LNCaP clone FGC (cell line): ENCODE measurements at regions not wholly inside any gene's neighbourhood (a gene's known extent, or its start where the extent isn't known, plus 50 kb on each side); places are given as distances from the start of the nearest gene placed in this dataset.

Source experiments
- DNase-seq: peaks from one replicate; pipeline ENCODE4 v3.0.0-alpha.2; 2011; ENCODE audit warnings: low read depth
- H3K4me3 ChIP-seq: 2 replicates; pipeline ENCODE4 v1.5.1; 2011; ENCODE audit warnings: mild to moderate bottlenecking, low read depth, low read length, control low read depth
- TF ChIP-seq, protein P1 (sequence below): IDR thresholded peaks from 2 replicates; pipeline ENCODE4 v1.5.1; 2012; ENCODE audit warnings: mild to moderate bottlenecking; ENCODE audit not compliant: control insufficient read depth, insufficient read depth; ENCODE audit errors: extremely low read depth

DNA sequence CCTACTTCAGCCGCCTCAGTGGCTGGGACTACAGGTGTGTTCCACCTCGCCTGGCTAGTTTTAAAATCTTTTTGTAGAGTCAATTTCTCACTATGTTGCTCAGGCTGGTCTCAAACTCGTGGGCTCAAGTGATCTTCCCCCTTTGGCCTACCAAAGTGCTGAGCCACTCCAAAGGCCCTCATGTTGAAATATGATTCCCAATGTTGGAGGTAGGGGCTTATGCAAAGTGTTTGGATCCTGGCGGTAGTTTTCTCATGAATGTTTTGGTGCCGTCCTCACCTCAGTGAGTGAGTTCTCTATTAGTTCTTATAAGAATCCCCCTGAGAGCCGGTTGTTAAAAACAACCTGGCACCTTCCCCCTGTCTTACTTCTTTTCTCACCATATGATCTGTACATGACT lies 784.6 kb downstream of the TMTC2 start:
- H3K4me3 ChIP-seq = no peak overlapping the region
- no peak for DNase-seq
- TF ChIP-seq, protein P1, sequence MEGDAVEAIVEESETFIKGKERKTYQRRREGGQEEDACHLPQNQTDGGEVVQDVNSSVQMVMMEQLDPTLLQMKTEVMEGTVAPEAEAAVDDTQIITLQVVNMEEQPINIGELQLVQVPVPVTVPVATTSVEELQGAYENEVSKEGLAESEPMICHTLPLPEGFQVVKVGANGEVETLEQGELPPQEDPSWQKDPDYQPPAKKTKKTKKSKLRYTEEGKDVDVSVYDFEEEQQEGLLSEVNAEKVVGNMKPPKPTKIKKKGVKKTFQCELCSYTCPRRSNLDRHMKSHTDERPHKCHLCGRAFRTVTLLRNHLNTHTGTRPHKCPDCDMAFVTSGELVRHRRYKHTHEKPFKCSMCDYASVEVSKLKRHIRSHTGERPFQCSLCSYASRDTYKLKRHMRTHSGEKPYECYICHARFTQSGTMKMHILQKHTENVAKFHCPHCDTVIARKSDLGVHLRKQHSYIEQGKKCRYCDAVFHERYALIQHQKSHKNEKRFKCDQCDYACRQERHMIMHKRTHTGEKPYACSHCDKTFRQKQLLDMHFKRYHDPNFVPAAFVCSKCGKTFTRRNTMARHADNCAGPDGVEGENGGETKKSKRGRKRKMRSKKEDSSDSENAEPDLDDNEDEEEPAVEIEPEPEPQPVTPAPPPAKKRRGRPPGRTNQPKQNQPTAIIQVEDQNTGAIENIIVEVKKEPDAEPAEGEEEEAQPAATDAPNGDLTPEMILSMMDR = no peak

- H3K4me3 ChIP-seq = no peak overlapping the region
- DNase-seq = no peak
- TF ChIP-seq, protein P1 = no peak
These were observed 784.0 kb downstream of the TMTC2 start for GRCh38 chr12:83470749-83471148.

DNA sequence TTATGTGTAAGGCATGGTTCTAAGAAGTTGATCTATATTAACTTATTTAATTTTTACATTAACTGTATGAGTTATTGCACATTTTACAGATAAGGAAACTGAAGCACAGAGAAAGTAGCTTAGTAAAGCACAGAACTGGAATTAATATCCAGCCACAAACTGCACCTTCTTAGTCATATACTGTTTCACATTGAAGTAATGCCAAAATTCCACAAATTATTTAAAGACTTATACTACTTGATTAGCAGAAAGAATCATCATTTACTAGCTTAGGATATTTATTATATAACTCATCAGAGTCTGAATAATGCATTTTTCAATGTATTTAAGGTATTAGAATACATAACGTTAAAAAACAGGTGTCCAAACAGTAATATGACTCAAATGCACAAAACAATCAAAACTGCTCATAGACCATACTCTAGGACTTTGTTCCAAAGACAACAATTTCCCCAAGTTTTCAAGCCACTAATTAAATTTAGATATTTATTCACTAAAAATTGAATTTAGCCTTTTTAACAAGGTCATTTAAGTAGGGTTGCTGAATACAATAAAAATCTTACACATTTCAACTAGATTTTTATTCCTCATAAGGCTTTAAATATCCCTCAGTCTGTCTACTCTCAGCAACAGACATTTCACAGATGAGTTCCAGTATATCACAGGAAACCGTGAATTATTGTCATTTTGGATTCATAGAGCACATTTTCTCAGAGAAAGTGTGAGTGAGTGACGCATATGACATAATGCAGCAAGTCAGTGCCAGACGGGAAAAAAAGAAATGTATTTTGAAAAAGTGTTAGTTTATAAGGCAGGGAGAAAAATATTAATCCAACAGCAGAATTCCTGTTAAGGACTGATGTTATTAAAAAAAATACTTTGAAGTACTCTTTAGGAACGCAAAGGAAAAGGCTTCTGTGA lies 782.5 kb downstream of the TMTC2 start:
- no peak for DNase-seq
- no peak overlapping the region for H3K4me3 ChIP-seq
- TF ChIP-seq, protein P1 = no peak

DNA sequence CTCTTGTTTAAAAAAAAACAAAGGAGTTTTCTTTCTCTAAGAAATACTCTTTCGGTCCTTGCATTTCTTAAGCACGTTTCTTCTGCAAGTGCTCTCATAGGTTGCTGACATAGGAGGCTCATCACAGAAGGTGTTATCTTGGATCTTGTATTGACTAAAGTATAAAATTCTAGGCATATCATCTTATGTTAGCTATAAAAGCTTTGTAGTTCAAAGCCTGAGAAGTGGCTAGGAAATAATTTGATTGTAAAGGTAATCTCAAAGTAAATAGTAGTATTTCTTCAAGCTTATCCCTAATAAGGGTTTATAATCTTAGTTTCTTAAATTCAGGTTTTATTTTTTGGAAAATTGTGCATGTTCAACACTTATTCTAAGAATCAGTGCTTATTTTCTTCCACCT lies 778.9 kb downstream of the TMTC2 start:
- DNase-seq = peak; percentile 17
- TF ChIP-seq, protein P1 = no peak

DNA sequence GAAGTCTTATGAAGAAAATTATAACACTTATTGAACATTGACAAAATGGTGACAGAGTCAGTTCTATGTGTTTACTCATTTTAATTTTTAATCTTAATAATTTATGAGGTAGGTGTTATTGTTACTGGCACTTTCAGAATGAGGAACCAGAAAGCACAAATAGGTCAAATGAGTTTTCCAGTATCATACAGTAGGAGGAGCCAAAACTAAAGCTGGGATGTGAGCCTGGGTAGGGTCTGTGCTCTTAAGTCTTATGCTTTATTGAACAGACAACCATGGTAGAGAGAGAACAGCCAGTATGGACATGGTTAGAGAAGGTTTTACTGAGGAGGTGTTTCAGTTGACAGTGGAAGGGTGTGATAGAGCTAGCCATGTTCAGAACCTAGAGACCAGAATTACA lies 775.7 kb downstream of the TMTC2 start:
- no peak overlapping the region for H3K4me3 ChIP-seq
- DNase-seq = no peak
- TF ChIP-seq, protein P1 = 0 out of 2 replicates have a peak, but pooled peaks have one; percentile 22

More for the DNA sequence above, 778.9 kb downstream of the TMTC2 start:
- no peak overlapping the region for H3K4me3 ChIP-seq

GRCh38 chr12:83461336-83461935 lies 774.7 kb downstream of the TMTC2 start:
- TF ChIP-seq, protein P1 = no peak
- H3K4me3 ChIP-seq = no peak overlapping the region
- DNase-seq = no peak
